ENCODE measurements at regions not wholly inside any gene's neighbourhood (a gene's known extent, or its start where the extent isn't known, plus 50 kb on each side); places are given as distances from the start of the nearest gene placed in this dataset.

DNA sequence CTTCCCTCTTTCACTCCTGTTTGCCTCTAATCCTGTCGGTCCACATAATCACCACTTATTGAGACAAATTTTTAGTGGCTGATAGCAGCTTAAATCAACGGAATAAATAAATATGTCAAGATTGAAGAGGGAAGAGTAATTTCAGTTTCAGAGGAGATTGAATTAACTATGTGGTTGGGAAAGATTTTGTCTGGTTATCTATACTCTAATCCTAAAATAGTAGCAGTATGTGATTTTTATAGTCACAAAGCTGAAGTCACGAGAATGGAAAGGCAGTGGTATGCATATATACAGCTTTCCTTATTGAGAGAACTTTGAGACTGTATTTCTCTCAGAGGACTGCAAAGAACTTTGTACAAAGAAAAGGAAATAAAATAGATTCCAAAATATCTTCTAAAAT lies 493.3 kb downstream of the FAT4 start:
- no peak for TF ChIP-seq GATA2 (IDR thresholded peaks at IDR 0.05; ENCODE audit: low read depth, low read length)
- TF ChIP-seq GATA3 (IDR thresholded peaks at IDR 0.05; ENCODE audit: low read depth, low read length), result no peak

Measured in SH-SY5Y (cell line).